PC-3 (cell line): ENCODE measurements at regions not wholly inside any gene's neighbourhood (a gene's known extent, or its start where the extent isn't known, plus 50 kb on each side); places are given as distances from the start of the nearest gene placed in this dataset.

Experiments
- ATAC-seq: fragments of 200-7000 bp; cut with Tn5 transposase; 2 replicates; pipeline ENCODE4 v1.9.1; 2020; ENCODE audit warnings: mild to moderate bottlenecking, moderate library complexity
- BruUV-seq: library from RNA; stranded (reverse); fragments of 400-500 nt; replicated peaks from 2 replicates; lab custom pipeline; 2021; lab: Mats Ljungman, UMichigan
- CTCF ChIA-PET: fragments of 300-600 bp; sonication (Branson Sonifier 250); formaldehyde crosslinking; loops from one replicate; lab custom pipeline; 2022; ENCODE audit warnings: antibody characterized with exemption; lab: Charles Lee
- POLR2A ChIA-PET: fragments of 300-600 bp; sonication (Branson Sonifier 250); formaldehyde crosslinking; loops from one replicate; lab custom pipeline; 2022; ENCODE audit warnings: antibody characterized with exemption; ENCODE audit not compliant: unreplicated experiment; lab: Charles Lee
- DNase-seq: peaks from one replicate; pipeline ENCODE4 v3.0.0-alpha.2; 2015
- H2AFZ ChIP-seq: fragments of 300-600 bp; sonication (generic); 2 replicates; pipeline ENCODE4 v1.6.0; 2016; ENCODE audit warnings: antibody characterized with exemption, low read length
- H3F3A ChIP-seq: fragments of 300-600 bp; sonication (generic); one replicate; pipeline ENCODE4 v1.6.0; 2017; ENCODE audit warnings: antibody characterized with exemption, low read length, control low read depth, mild to moderate bottlenecking; ENCODE audit not compliant: unreplicated experiment
- H3K27ac ChIP-seq: fragments of 300-600 bp; sonication (generic); 2 replicates; pipeline ENCODE4 v1.5.1; 2016; ENCODE audit warnings: mild to moderate bottlenecking, low read length
- H3K27me3 ChIP-seq: fragments of 300-600 bp; sonication (generic); 2 replicates; pipeline ENCODE4 v1.6.1; 2016; ENCODE audit warnings: low read length, mixed read lengths
- H3K36me3 ChIP-seq: fragments of 300-600 bp; sonication (generic); 2 replicates; pipeline ENCODE4 v1.6.1; 2016; ENCODE audit warnings: low read depth, mixed run types, low read length, mixed read lengths
- H3K4me1 ChIP-seq: fragments of 300-600 bp; sonication (generic); 2 replicates; pipeline ENCODE4 v1.5.1; 2016; ENCODE audit warnings: low read length; ENCODE audit not compliant: insufficient read depth
- H3K4me2 ChIP-seq: fragments of 300-600 bp; sonication (generic); 2 replicates; pipeline ENCODE4 v1.6.0; 2016; ENCODE audit warnings: low read length
- H3K4me3 ChIP-seq: fragments of 300-600 bp; sonication (generic); 2 replicates; pipeline ENCODE4 v1.5.1; 2016; ENCODE audit warnings: mild to moderate bottlenecking, low read length, mixed read lengths
- H3K79me2 ChIP-seq: fragments of 300-600 bp; sonication (generic); 2 replicates; pipeline ENCODE4 v1.6.1; 2017; ENCODE audit warnings: low read length, mixed read lengths
- H3K9ac ChIP-seq: fragments of 300-600 bp; sonication (generic); 2 replicates; pipeline ENCODE4 v1.6.0; 2016; ENCODE audit warnings: mild to moderate bottlenecking, low read length
- H3K9me2 ChIP-seq: fragments of 300-600 bp; sonication (generic); replicated peaks from 2 replicates; pipeline ENCODE4 v1.6.1; 2016; ENCODE audit warnings: mixed run types, low read length, mixed read lengths
- H3K9me3 ChIP-seq: fragments of 300-600 bp; sonication (generic); 2 replicates; pipeline ENCODE4 v1.6.1; 2016; ENCODE audit warnings: low read length, mixed read lengths
- H4K20me1 ChIP-seq: fragments of 300-600 bp; sonication (generic); 2 replicates; pipeline ENCODE4 v1.6.1; 2016; ENCODE audit warnings: low read length, mixed read lengths
- CTCF ChIP-seq: fragments of 300-600 bp; sonication (generic); conservative IDR thresholded peaks from 2 replicates; pipeline ENCODE4 v1.5.1; 2017; ENCODE audit warnings: antibody characterized with exemption, low read depth, mild to moderate bottlenecking, low read length
- EZH2 ChIP-seq: fragments of 300-600 bp; sonication (generic); IDR thresholded peaks from one replicate; pipeline ENCODE4 v1.6.1; 2017; ENCODE audit warnings: antibody characterized with exemption, mild to moderate bottlenecking, low read length; ENCODE audit not compliant: unreplicated experiment
- EZH2phosphoT487 ChIP-seq: fragments of 300-600 bp; sonication (generic); IDR thresholded peaks from 2 replicates; pipeline ENCODE4 v1.6.1; 2018; ENCODE audit warnings: mild to moderate bottlenecking, antibody characterized with exemption, low read length, borderline replicate concordance
- intact Hi-C: fragments of 100-400 bp; cut with micrococcal nuclease; formaldehyde crosslinking; loops from 2 replicates; pipeline ENCODE4 v1.9.0; 2023

GRCh38 chr5:8721536-8721935 lies 824.3 kb downstream of the SEMA5A start:
- Histone ChIP-seq H3K9me3 (no peaks in the 10 kb centered on the region), H2AFZ (no peak overlapping the region), H3K9ac (no peak overlapping the region), H3K27ac (no peak overlapping the region), H3K4me3 (no peak overlapping the region), H3K4me1 (0 out of 2 replicates have a peak, but pooled peaks cover 4% of the 10 kb centered on the region), H3K79me2 (no peaks in the 10 kb centered on the region), H3K4me2 (no peak overlapping the region), H3K27me3 (no peaks in the 10 kb centered on the region), H4K20me1 (no peaks in the 10 kb centered on the region), H3K36me3 (no peaks in the 10 kb centered on the region), H3K9me2 (no peaks in the 10 kb centered on the region), H3F3A (no peaks in the 10 kb centered on the region)
- no peak for DNase-seq
- ChIA-PET POLR2A (no interaction called here), CTCF (no interaction called here)
- no peak for TF ChIP-seq EZH2
- no peak for TF ChIP-seq CTCF
- TF ChIP-seq EZH2phosphoT487, result no peak
- intact Hi-C loops, result loop anchor here (10.0 kb wide), 1 partner anchor 97 kb away; no protein-coding TSS in a partner anchor
- ATAC-seq, result no peak
- no TSS peak for BruUV-seq

- Histone ChIP-seq H3K4me3 (no peak overlapping the region), H3K4me2 (no peak overlapping the region), H3F3A (peaks cover 4% of the 10 kb centered on the region), H3K4me1 (peaks cover 33% of the 10 kb centered on the region), H3K27me3 (no peaks in the 10 kb centered on the region), H2AFZ (no peak overlapping the region), H3K9me3 (no peaks in the 10 kb centered on the region), H4K20me1 (no peaks in the 10 kb centered on the region), H3K9me2 (no peaks in the 10 kb centered on the region), H3K36me3 (no peaks in the 10 kb centered on the region), H3K79me2 (no peaks in the 10 kb centered on the region), H3K27ac (no peak overlapping the region), H3K9ac (no peak overlapping the region)
- POLR2A ChIA-PET, result no interaction called here
- BruUV-seq, result no TSS peak
- DNase-seq (no peak), ATAC-seq (no peak)
- CTCF ChIA-PET, result no interaction called here
- TF ChIP-seq EZH2 (no peak), CTCF (no peak), EZH2phosphoT487 (no peak)
- intact Hi-C loops, result loop anchor here (10.0 kb wide), 1 partner anchor 102 kb away; no protein-coding TSS in a partner anchor
Observed at GRCh38 chr5:8726383-8727036, 819.4 kb downstream of the SEMA5A start.

DNA sequence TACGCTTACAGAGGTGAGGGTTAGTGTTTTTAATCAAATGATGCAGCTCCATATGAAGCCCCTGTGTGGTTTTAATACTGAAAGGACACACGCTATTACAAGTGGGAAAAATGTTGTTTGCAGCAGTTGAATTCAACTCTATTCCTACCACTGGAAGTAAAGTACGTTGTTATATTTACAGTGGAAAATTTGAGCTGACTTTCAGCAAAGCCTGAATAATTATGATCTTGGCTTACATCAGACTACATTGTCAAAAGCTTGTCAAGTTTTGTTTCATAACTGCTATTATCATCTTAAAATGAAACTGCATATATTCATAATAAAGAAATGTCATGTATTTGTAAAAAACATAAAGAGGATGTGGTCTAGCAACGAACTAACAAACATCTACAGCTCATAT lies 818.5 kb downstream of the SEMA5A start:
- ChIA-PET CTCF (no interaction called here), POLR2A (no interaction called here)
- H3K9me2 ChIP-seq, result no peaks in the 10 kb centered on the region
- no peak overlapping the region for H3K4me3 ChIP-seq
- no peaks in the 10 kb centered on the region for H4K20me1 ChIP-seq
- no peaks in the 10 kb centered on the region for H3K79me2 ChIP-seq
- no peaks in the 10 kb centered on the region for H3K27me3 ChIP-seq
- no peak for DNase-seq
- peaks cover 33% of the 10 kb centered on the region for H3K4me1 ChIP-seq
- H3K9ac ChIP-seq, result no peak overlapping the region
- no TSS peak for BruUV-seq
- TF ChIP-seq EZH2phosphoT487 (no peak), EZH2 (no peak), CTCF (no peak)
- H3K27ac ChIP-seq, result no peak overlapping the region
- peaks cover 4% of the 10 kb centered on the region for H3F3A ChIP-seq
- H3K36me3 ChIP-seq, result no peaks in the 10 kb centered on the region
- no peaks in the 10 kb centered on the region for H3K9me3 ChIP-seq
- 0 out of 2 replicates have a peak overlapping the region, but pooled peaks have one; percentile 23 for H2AFZ ChIP-seq
- intact Hi-C loops, result loop anchor here (10.0 kb wide), 1 partner anchor 103 kb away; no protein-coding TSS in a partner anchor
- no peak overlapping the region for H3K4me2 ChIP-seq
- ATAC-seq, result no peak
